SK-N-SH (cell line): ENCODE measurements at regions not wholly inside any gene's neighbourhood (a gene's known extent, or its start where the extent isn't known, plus 50 kb on each side); places are given as distances from the start of the nearest gene placed in this dataset.

ENCODE experiments used
- NFIC ChIP-seq: IDR thresholded peaks from 2 replicates; pipeline ENCODE4 v1.4.0; 2012; ENCODE audit warnings: borderline replicate concordance
- NRF1 ChIP-seq: IDR thresholded peaks from 2 replicates; pipeline ENCODE4 v1.6.1; 2012; ENCODE audit warnings: low read depth, mild to moderate bottlenecking, low read length
- POLR2AphosphoS5 ChIP-seq: IDR thresholded peaks from 2 replicates; pipeline ENCODE4 v1.6.1; 2012; ENCODE audit warnings: low read depth, low read length
- RAD21 ChIP-seq: IDR thresholded peaks from 2 replicates; pipeline ENCODE4 v1.6.1; 2012; ENCODE audit warnings: mild to moderate bottlenecking, low read length
- RCOR1 ChIP-seq: fragments of 150-350 bp; IDR thresholded peaks from 2 replicates; pipeline ENCODE4 v1.6.1; 2017; ENCODE audit warnings: antibody characterized with exemption, low read length
- TAF1 ChIP-seq: IDR thresholded peaks from 2 replicates; pipeline ENCODE4 v1.6.1; 2012; ENCODE audit warnings: low read depth, mild to moderate bottlenecking, low read length, moderate library complexity, borderline replicate concordance
- TCF12 ChIP-seq: IDR thresholded peaks from 2 replicates; pipeline ENCODE4 v1.4.0; 2012
- YY1 ChIP-seq: IDR thresholded peaks from 2 replicates; pipeline ENCODE4 v1.4.0; 2012; ENCODE audit warnings: low read depth, mild to moderate bottlenecking
- TF ChIP-seq, protein P1 (sequence below): fragments of 200-600 bp; sonication (generic); IDR thresholded peaks from 2 replicates; pipeline ENCODE4 v1.6.1; 2017; ENCODE audit warnings: antibody characterized with exemption, mild to moderate bottlenecking, moderate library complexity
- TF ChIP-seq, protein P2 (sequence below): IDR thresholded peaks from 2 replicates; pipeline ENCODE4; 2012
- TF ChIP-seq, protein P3 (sequence below): IDR thresholded peaks from 2 replicates; pipeline ENCODE4 v1.4.0; 2012; ENCODE audit warnings: low read depth, borderline replicate concordance

- TF ChIP-seq, protein P1, sequence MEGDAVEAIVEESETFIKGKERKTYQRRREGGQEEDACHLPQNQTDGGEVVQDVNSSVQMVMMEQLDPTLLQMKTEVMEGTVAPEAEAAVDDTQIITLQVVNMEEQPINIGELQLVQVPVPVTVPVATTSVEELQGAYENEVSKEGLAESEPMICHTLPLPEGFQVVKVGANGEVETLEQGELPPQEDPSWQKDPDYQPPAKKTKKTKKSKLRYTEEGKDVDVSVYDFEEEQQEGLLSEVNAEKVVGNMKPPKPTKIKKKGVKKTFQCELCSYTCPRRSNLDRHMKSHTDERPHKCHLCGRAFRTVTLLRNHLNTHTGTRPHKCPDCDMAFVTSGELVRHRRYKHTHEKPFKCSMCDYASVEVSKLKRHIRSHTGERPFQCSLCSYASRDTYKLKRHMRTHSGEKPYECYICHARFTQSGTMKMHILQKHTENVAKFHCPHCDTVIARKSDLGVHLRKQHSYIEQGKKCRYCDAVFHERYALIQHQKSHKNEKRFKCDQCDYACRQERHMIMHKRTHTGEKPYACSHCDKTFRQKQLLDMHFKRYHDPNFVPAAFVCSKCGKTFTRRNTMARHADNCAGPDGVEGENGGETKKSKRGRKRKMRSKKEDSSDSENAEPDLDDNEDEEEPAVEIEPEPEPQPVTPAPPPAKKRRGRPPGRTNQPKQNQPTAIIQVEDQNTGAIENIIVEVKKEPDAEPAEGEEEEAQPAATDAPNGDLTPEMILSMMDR = no peak
- TF ChIP-seq RAD21 (no peak), POLR2AphosphoS5 (no peak), TAF1 (no peak), RCOR1 (no peak), NFIC (no peak), YY1 (no peak), NRF1 (no peak), TCF12 (no peak)
- TF ChIP-seq, protein P2, sequence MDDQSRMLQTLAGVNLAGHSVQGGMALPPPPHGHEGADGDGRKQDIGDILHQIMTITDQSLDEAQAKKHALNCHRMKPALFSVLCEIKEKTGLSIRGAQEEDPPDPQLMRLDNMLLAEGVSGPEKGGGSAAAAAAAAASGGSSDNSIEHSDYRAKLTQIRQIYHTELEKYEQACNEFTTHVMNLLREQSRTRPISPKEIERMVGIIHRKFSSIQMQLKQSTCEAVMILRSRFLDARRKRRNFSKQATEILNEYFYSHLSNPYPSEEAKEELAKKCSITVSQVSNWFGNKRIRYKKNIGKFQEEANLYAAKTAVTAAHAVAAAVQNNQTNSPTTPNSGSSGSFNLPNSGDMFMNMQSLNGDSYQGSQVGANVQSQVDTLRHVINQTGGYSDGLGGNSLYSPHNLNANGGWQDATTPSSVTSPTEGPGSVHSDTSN = no peak
- TF ChIP-seq, protein P3, sequence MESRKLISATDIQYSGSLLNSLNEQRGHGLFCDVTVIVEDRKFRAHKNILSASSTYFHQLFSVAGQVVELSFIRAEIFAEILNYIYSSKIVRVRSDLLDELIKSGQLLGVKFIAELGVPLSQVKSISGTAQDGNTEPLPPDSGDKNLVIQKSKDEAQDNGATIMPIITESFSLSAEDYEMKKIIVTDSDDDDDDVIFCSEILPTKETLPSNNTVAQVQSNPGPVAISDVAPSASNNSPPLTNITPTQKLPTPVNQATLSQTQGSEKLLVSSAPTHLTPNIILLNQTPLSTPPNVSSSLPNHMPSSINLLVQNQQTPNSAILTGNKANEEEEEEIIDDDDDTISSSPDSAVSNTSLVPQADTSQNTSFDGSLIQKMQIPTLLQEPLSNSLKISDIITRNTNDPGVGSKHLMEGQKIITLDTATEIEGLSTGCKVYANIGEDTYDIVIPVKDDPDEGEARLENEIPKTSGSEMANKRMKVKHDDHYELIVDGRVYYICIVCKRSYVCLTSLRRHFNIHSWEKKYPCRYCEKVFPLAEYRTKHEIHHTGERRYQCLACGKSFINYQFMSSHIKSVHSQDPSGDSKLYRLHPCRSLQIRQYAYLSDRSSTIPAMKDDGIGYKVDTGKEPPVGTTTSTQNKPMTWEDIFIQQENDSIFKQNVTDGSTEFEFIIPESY = no peak
Observed at GRCh38 chr6:86118271-86118670, 475.6 kb upstream of the SYNCRIP start.
